Coronary artery (tissue), 2 donors: ENCODE measurements at regions not wholly inside any gene's neighbourhood (a gene's known extent, or its start where the extent isn't known, plus 50 kb on each side); places are given as distances from the start of the nearest gene placed in this dataset.

Experiments
- DNase-seq: peaks from one replicate; pipeline ENCODE4 v3.0.0-alpha.2; 2017; ENCODE audit warnings: low spot score
- H3K27ac ChIP-seq, 2 donors: fragments of 200-600 bp; sonication (generic); one replicate each; pipeline ENCODE4 v1.5.1; 2016 to 2019
- H3K4me3 ChIP-seq: fragments of 200-600 bp; sonication (generic); 2 replicates; pipeline ENCODE4 v1.5.1; 2016; ENCODE audit warnings: mild to moderate bottlenecking, moderate library complexity
- TF ChIP-seq, protein P1 (sequence below): fragments of 200-600 bp; sonication (generic); IDR thresholded peaks from one replicate; pipeline ENCODE4 v1.5.1; 2019; ENCODE audit warnings: antibody characterized with exemption

DNA sequence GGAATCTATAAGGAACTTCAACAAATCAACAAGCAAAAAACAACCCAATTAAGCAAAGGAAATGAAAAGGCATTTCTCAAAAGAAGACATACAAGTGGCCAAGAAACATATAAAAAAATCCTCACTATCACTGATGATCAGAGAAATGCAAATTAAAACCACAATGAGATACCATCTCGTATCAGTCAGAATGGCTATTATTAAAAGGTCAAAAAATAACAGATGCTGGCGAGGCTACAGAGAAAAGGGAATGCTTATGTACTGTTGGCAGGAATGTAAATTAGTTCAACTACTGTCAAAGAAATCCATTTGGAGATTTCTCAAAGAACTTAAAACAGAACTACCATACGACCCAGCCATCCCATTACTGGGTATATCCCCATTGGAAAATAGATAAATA lies 292.4 kb upstream of the FAT1 start:
- Histone ChIP-seq H3K27ac (no peak overlapping the region), H3K4me3 (no peak overlapping the region)
- DNase-seq: no peak
- TF ChIP-seq, protein P1, sequence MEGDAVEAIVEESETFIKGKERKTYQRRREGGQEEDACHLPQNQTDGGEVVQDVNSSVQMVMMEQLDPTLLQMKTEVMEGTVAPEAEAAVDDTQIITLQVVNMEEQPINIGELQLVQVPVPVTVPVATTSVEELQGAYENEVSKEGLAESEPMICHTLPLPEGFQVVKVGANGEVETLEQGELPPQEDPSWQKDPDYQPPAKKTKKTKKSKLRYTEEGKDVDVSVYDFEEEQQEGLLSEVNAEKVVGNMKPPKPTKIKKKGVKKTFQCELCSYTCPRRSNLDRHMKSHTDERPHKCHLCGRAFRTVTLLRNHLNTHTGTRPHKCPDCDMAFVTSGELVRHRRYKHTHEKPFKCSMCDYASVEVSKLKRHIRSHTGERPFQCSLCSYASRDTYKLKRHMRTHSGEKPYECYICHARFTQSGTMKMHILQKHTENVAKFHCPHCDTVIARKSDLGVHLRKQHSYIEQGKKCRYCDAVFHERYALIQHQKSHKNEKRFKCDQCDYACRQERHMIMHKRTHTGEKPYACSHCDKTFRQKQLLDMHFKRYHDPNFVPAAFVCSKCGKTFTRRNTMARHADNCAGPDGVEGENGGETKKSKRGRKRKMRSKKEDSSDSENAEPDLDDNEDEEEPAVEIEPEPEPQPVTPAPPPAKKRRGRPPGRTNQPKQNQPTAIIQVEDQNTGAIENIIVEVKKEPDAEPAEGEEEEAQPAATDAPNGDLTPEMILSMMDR: no peak

DNA sequence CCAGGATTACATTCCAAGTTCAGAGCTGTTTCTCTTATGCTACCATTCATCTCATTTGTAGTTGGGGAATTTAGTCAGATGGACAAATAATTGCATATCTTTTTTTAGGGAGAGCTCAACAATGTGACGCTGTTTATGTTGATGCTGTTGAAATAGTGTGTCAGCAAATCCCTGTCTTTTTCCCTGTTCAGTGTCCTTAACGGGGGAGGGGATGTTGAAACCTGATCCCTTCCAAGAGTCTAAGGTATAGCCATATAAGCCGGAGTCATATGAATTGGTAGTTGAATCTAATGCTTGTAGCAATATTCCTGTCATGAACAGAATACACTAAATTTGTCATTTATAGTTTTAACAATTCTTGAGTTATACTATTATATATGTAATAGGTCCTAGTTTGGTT lies 293.5 kb upstream of the FAT1 start:
- Histone ChIP-seq H3K27ac (no peak overlapping the region), H3K4me3 (no peak overlapping the region)
- TF ChIP-seq, protein P1: no peak
- no peak for DNase-seq

DNA sequence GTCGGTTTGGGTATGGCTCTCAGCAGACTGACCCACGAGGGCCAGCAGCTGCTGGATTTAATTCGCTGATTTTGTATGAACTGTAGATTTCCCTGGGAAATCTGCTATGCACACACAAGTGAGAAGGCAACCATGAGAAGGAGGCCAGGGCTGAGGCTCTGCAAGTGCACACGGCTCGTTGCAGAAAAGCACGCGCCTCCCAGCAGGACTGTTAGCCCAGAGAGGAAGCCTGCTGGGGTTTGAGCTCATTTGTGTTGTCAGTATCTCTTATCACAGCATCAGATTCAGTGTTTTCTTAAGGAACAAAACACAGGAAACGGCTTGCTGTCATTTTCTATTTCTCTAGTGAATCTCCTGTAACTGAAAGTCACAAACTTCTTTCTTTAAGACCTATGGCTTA lies 296.2 kb upstream of the FAT1 start:
- DNase-seq: no peak
- H3K4me3 ChIP-seq: no peak overlapping the region
- no peak overlapping the region for H3K27ac ChIP-seq
- TF ChIP-seq, protein P1: no peak

DNA sequence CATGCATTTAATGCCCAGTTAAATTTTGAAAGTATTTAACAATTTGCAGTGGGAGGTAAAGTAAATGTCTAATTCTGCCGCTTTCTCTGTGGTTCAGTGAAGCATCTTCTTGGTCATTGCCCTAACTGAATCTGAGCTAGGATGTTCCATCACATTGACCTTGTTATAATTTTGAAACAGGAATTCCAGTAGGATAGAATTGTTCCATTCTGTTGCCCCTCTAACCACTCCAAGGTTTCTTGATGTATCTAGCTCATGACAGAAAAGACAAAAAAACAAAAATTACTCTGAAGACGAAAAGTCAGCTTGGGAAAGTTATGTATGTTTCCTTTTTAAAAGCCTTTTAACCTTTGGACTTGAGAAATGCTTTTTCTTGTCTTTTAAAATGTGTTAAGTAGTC lies 297.0 kb upstream of the FAT1 start:
- no peak overlapping the region for H3K4me3 ChIP-seq
- TF ChIP-seq, protein P1: no peak
- no peak for DNase-seq
- no peak overlapping the region for H3K27ac ChIP-seq

DNA sequence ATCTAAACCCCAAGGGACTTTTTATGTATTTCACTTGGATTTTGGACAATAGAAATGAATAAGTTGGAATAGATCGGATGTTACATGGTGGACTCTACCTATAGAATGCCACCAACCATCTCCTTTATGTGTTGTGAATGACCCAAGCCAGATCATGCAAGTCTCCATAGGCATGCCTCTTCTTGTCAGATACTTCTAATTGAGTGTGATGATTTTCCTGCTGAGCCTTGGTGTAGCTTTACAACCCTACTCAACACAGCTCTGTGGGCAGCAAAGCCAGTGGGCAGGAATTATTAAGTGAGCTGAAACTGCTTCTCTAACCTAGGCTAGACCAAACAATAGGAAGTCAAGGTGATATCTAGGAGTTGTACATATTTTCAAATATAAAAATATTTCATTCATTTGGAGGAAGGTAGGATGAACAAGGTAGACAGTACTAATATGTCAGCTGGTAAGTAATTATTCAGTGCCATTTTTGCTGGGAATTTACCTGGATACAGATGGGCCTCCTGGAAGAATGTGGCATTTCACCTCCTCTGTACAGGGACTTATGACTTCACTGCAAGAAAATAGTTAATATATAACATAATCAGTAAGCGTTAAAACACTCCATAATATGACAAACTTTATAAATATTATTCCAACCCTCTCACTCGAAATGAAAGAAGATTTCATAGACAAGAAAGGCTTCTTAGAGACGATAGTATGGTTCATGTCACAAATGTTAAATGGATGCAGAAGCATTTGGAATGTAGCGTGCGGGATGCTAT lies 298.0 kb upstream of the FAT1 start:
- no peak overlapping the region for H3K27ac ChIP-seq
- no peak overlapping the region for H3K4me3 ChIP-seq
- TF ChIP-seq, protein P1: no peak
- no peak for DNase-seq

DNA sequence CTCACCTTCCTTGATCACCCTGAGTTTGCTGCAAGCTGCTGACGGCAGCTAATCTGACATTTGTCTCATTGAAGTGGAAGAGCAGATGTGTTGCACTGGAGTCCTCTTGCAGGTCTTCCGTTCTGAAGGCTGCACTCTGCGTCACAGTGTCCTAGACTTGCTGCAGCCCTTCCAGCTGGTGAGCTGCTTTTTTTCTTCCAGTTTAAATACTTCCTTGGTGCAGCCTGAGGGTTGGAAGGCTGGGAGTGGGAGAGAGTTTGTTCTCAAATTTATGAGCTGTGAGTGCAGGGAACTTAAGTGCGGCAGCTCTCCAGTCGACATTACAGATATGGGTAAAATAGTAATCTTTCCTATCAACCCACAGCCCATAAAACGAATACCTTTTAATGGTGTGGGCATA lies 303.6 kb upstream of the FAT1 start:
- no peak for DNase-seq
- TF ChIP-seq, protein P1: no peak
- Histone ChIP-seq H3K4me3 (no peak overlapping the region), H3K27ac (no peak overlapping the region)

DNA sequence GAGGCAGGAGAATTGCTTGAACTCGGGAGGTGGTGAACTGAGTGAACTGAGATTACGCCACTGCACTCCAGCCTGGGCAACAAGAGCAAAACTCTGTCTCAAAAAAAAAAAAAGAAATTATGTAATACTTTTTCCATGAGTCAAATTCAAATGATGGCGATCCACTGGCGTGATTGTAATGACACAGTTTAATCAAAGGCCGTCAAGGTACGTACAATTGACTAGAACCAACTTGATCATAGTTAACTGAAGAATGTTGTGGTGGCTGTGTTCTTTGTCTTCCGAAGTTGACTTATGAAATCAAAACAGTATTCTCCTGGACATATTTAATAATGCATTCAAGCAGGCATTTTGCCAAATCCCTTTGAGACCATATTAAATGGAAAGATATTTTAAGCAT lies 318.6 kb upstream of the FAT1 start:
- Histone ChIP-seq H3K27ac (no peak overlapping the region), H3K4me3 (no peak overlapping the region)
- DNase-seq: no peak
- TF ChIP-seq, protein P1: no peak
